ENCODE measurements at regions not wholly inside any gene's neighbourhood (a gene's known extent, or its start where the extent isn't known, plus 50 kb on each side); places are given as distances from the start of the nearest gene placed in this dataset.
A peak's percentile ranks its signal among the peaks of the same experiment; 100 is the strongest.

DNA sequence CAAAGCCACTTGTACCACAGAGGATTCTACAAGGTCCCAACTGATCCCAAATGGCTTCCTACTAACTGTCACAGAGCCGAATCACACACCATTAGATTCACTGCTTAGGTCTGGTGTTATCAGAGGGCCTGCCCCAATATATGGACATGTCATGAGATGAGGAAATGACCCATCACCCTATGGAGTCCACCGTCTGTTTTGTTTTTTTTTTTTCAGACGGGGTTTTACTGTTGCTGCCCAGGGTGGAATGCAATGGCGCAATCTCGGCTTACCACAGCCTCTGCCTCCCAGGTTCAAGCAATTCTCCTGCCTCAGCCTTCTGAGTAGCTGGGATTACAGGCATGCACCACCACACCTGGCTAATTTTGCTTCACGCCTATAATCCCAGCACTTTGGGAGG lies 83.8 kb upstream of the ETS2 start:
- Histone ChIP-seq H3K4me3 (ENCODE audit: low read depth in 1 of 2, low read length in 2 of 2) (no peak overlapping the region), H3K27me3 (ENCODE audit: control insufficient read depth in 1 of 2, insufficient read depth in 2 of 2, low read length in 2 of 2) (no peaks in the 10 kb centered on the region), H3K9me3 (ENCODE audit: control insufficient read depth in 2 of 2, insufficient read depth in 1 of 2, low read depth in 1 of 2, low read length in 1 of 2) (peaks cover 0 to 6% of the 10 kb centered on the region in 2 donors), H3K36me3 (ENCODE audit: control insufficient read depth in 2 of 2, insufficient read depth in 2 of 2, low read length in 1 of 2) (no peaks in the 10 kb centered on the region), H3K27ac (ENCODE audit: low read depth in 2 of 2, low read length in 1 of 2) (no peak overlapping the region), H3K4me1 (ENCODE audit: control insufficient read depth in 2 of 2, insufficient read depth in 2 of 2, low read length in 1 of 2) (no peaks in the 10 kb centered on the region)
- WGBS, 2 donors: 90 to 91% methylated on average over 6 of the region's 6 CpGs

DNA sequence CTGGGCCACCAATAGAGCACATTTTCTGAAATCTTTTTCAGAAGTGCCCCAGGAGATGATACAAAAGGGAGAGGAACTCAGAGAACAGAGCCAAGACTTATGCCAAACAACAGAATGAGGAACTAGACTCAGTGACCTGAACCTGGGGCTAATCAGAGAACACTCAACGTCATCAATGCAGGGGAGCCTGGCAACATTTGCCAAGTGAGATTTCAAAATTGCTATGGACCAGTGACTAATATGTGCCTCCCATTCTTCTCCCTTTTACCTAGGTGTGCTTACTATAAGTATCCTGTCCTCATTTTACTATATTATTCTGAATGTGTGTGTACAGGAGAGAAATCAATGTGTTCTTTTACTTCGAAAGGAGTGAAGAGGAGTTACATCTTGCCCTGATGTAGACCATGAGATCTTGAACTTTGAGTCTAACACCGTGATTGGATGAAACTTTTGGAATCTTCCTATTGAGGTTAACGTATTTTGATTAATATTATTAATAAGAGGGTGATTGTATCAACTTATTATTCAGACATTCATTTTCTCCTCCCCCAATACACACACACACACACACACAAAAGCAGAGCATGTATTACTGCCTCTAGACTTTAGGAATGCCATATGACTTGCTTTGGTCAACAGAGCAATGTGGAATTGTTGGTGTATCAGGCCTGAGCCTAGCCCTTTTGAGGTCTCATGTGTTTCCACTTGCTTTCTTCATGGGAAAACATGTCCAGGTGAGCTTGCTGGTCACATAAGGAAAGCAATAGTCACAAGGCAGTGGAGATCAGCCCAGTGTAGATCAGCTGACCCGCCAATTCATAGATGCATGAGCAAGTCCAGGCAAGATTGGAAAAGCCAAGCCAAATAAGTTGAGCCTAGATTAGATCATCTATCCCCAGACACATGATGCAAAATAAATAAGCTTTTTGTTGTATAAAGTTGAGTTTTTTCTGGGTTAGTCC lies 80.3 kb upstream of the ETS2 start:
- WGBS, 2 donors: 78 to 83% methylated on average over 5 of the region's 5 CpGs
- no peaks in the 10 kb centered on the region for H3K27me3 ChIP-seq (ENCODE audit: control insufficient read depth in 1 of 2, insufficient read depth in 2 of 2, low read length in 2 of 2)
- no peaks in the 10 kb centered on the region for H3K4me1 ChIP-seq (ENCODE audit: control insufficient read depth in 2 of 2, insufficient read depth in 2 of 2, low read length in 1 of 2)
- no peaks in the 10 kb centered on the region for H3K36me3 ChIP-seq (ENCODE audit: control insufficient read depth in 2 of 2, insufficient read depth in 2 of 2, low read length in 1 of 2)
- peaks cover 0 to 6% of the 10 kb centered on the region in 2 donors for H3K9me3 ChIP-seq (ENCODE audit: control insufficient read depth in 2 of 2, insufficient read depth in 1 of 2, low read depth in 1 of 2, low read length in 1 of 2)
- H3K4me3 ChIP-seq (ENCODE audit: low read depth in 1 of 2, low read length in 2 of 2): no peak overlapping the region
- H3K27ac ChIP-seq (ENCODE audit: low read depth in 2 of 2, low read length in 1 of 2): no peak overlapping the region

DNA sequence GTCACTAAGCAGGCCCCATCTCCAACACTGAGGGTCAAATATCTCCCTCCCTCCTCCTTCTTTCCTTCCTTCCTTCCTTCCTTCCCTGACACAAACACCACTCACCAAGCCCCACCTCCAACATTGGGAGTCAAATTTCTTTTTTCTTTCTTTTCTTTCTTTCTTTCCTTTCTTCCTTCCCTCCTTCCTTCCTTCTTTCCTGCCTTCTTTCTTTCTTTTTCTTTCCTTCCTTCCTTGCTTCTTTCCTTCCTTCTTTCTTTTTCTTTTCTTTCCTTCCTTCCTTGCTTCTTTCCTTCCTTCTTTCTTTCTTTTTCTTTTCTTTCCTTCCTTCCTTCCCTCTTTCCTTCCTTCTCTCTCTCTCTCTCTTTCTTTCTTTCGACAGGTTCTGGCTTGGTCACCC lies 79.2 kb upstream of the ETS2 start:
- Histone ChIP-seq H3K27me3 (ENCODE audit: control insufficient read depth in 1 of 2, insufficient read depth in 2 of 2, low read length in 2 of 2) (no peaks in the 10 kb centered on the region), H3K4me3 (ENCODE audit: low read depth in 1 of 2, low read length in 2 of 2) (no peak overlapping the region), H3K4me1 (ENCODE audit: control insufficient read depth in 2 of 2, insufficient read depth in 2 of 2, low read length in 1 of 2) (no peaks in the 10 kb centered on the region), H3K27ac (ENCODE audit: low read depth in 2 of 2, low read length in 1 of 2) (no peak overlapping the region), H3K9me3 (ENCODE audit: control insufficient read depth in 2 of 2, insufficient read depth in 1 of 2, low read depth in 1 of 2, low read length in 1 of 2) (peaks cover 0 to 6% of the 10 kb centered on the region in 2 donors), H3K36me3 (ENCODE audit: control insufficient read depth in 2 of 2, insufficient read depth in 2 of 2, low read length in 1 of 2) (no peaks in the 10 kb centered on the region)
- 95 to 97% methylated on average over 1 of the region's 1 CpG for WGBS, 2 donors

DNA sequence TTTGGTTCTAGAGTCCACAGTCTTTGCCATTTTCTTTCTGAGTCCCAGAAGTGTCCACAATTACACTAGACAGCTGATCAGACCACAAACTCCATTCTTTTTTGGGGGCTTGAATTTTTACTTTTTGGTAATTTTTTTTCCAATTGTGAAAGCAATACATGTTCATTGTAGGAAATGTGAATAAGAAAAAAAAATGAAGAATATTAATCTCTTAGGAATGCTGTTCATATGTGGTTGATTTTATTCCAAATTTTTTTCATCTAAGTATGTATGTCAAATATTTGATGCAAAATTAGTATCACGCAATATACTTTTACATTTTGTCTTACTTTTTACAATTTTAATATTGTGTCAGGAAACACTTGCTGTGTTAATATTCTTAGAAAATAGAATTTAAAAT lies 76.4 kb upstream of the ETS2 start:
- no peaks in the 10 kb centered on the region for H3K4me1 ChIP-seq (ENCODE audit: control insufficient read depth in 2 of 2, insufficient read depth in 2 of 2, low read length in 1 of 2)
- H3K9me3 ChIP-seq (ENCODE audit: control insufficient read depth in 2 of 2, insufficient read depth in 1 of 2, low read depth in 1 of 2, low read length in 1 of 2): peaks cover 0 to 6% of the 10 kb centered on the region in 2 donors
- H3K4me3 ChIP-seq (ENCODE audit: low read depth in 1 of 2, low read length in 2 of 2): no peak overlapping the region
- H3K27me3 ChIP-seq (ENCODE audit: control insufficient read depth in 1 of 2, insufficient read depth in 2 of 2, low read length in 2 of 2): no peaks in the 10 kb centered on the region
- no peaks in the 10 kb centered on the region for H3K36me3 ChIP-seq (ENCODE audit: control insufficient read depth in 2 of 2, insufficient read depth in 2 of 2, low read length in 1 of 2)
- WGBS, 2 donors: 93 to 99% methylated on average over 1 of the region's 1 CpG
- H3K27ac ChIP-seq (ENCODE audit: low read depth in 2 of 2, low read length in 1 of 2): no peak overlapping the region

DNA sequence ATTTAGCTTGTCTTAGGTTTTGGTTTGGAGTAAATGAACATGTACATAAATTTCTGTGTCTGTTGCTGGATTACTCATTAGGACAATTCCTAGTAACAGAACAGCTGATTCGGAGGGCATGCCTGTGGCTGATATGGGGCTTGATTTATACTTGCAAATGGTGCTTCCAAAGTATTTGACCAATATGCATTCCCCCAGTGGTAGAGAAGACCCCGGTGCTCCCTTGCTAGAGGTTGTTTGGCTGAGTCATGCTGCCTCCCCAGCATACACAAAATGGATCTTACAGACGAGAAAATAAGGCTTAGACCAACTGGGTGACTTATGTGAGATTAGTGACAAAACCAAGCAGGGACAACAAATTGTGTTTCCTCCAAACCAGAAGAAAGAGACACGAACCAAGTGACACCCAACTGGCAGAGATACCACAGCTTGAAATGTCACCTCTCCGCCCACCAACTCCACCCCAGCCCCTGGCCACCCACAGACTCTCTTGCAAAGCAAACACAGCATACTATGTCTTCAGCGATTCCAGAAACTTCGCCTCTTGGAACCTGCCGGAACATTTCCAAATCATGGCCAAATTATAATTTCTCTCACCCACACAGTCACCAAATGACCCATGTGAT lies 75.9 kb upstream of the ETS2 start:
- 60 to 61% methylated on average over 8 of the region's 8 CpGs for whole genome bisulfite sequencing, 2 donors
- H3K36me3 ChIP-seq (ENCODE audit: control insufficient read depth in 2 of 2, insufficient read depth in 2 of 2, low read length in 1 of 2): no peaks in the 10 kb centered on the region

DNA sequence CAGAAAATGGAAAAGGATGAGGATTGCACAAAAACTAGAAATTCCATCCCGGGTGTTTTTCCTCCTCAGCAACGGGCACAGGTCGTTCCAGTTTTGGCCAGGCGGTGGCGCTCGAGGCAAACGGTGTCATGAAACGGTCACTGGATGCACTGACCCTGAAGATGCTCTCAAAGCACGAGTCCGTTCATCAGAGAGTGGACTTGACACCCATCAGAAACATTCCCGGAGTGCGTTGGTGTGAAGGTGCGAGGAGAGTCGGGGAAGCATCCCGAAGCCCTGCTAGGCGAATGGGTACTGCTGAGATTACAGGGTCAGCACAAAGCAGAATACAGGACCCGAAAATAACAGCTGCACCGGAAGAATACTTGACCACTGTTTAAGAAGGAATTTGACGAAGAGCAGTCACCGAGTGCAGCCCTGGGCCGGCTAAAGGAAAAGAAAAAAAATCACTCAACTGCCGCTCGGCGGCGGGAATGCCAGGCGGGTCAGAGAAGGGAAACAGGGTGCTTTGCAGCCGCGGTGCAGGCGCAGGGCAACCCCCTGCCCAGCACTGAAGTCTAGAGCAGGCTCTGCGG lies 71.7 kb upstream of the ETS2 start:
- no peaks in the 10 kb centered on the region for H3K4me1 ChIP-seq (ENCODE audit: control insufficient read depth in 2 of 2, insufficient read depth in 2 of 2, low read length in 1 of 2)
- no peaks in the 10 kb centered on the region for H3K36me3 ChIP-seq (ENCODE audit: control insufficient read depth in 2 of 2, insufficient read depth in 2 of 2, low read length in 1 of 2)
- H3K9me3 ChIP-seq (ENCODE audit: control insufficient read depth in 2 of 2, insufficient read depth in 1 of 2, low read depth in 1 of 2, low read length in 1 of 2): no peaks in the 10 kb centered on the region
- H3K4me3 ChIP-seq (ENCODE audit: low read depth in 1 of 2, low read length in 2 of 2): peak overlapping the region in 1 of 2 donors; percentile 30
- WGBS, 2 donors: 3 to 4% methylated on average over 30 of the region's 30 CpGs
- peak overlapping the region; percentile 26 to 41 for H3K27ac ChIP-seq (ENCODE audit: low read depth in 2 of 2, low read length in 1 of 2)
- H3K27me3 ChIP-seq (ENCODE audit: control insufficient read depth in 1 of 2, insufficient read depth in 2 of 2, low read length in 2 of 2): no peaks in the 10 kb centered on the region

More for the DNA sequence above, 75.9 kb upstream of the ETS2 start:
- no peaks in the 10 kb centered on the region for H3K4me1 ChIP-seq (ENCODE audit: control insufficient read depth in 2 of 2, insufficient read depth in 2 of 2, low read length in 1 of 2)
- peaks cover 0 to 6% of the 10 kb centered on the region in 2 donors for H3K9me3 ChIP-seq (ENCODE audit: control insufficient read depth in 2 of 2, insufficient read depth in 1 of 2, low read depth in 1 of 2, low read length in 1 of 2)
- H3K4me3 ChIP-seq (ENCODE audit: low read depth in 1 of 2, low read length in 2 of 2): no peak overlapping the region
- no peak overlapping the region for H3K27ac ChIP-seq (ENCODE audit: low read depth in 2 of 2, low read length in 1 of 2)
- H3K27me3 ChIP-seq (ENCODE audit: control insufficient read depth in 1 of 2, insufficient read depth in 2 of 2, low read length in 2 of 2): no peaks in the 10 kb centered on the region

DNA sequence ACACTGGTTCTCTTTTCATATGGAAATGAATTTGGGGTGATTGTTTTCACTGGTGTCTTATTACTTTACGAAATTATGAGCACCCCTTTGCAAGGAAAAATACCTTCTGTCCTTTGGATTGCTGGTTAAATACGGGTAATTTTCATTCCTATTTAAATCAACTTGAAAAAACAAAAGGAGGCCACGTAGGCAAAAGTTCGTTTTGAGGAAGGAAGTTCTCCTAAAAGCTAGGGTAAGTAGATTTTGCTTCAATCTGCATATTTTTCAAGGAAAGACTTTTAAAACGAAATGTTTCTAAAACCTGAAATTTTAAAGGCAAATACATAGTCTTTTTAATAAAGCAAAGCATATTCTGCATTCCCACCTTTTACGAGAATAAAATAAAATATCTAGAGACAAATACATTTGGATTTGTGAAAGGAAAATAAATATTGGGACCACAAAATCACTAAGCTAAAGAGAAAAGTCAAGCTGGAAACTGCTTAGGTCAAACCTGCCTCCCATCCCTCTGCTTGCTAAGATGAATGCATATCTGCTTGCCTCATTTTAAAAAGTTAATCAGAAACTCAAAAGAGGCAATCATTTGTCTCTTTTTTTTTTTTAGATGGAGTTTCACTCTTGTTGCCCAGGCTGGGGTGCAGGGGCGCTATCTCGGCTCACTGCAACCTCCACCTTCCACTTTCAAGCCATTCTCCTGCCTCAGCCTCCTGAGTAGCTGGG lies 70.9 kb upstream of the ETS2 start:
- Histone ChIP-seq H3K4me1 (ENCODE audit: control insufficient read depth in 2 of 2, insufficient read depth in 2 of 2, low read length in 1 of 2) (no peaks in the 10 kb centered on the region), H3K4me3 (ENCODE audit: low read depth in 1 of 2, low read length in 2 of 2) (no peak overlapping the region), H3K27ac (ENCODE audit: low read depth in 2 of 2, low read length in 1 of 2) (no peak overlapping the region), H3K27me3 (ENCODE audit: control insufficient read depth in 1 of 2, insufficient read depth in 2 of 2, low read length in 2 of 2) (no peaks in the 10 kb centered on the region), H3K9me3 (ENCODE audit: control insufficient read depth in 2 of 2, insufficient read depth in 1 of 2, low read depth in 1 of 2, low read length in 1 of 2) (no peaks in the 10 kb centered on the region), H3K36me3 (ENCODE audit: control insufficient read depth in 2 of 2, insufficient read depth in 2 of 2, low read length in 1 of 2) (no peaks in the 10 kb centered on the region)
- 54 to 59% methylated on average over 8 of the region's 8 CpGs for WGBS, 2 donors

DNA sequence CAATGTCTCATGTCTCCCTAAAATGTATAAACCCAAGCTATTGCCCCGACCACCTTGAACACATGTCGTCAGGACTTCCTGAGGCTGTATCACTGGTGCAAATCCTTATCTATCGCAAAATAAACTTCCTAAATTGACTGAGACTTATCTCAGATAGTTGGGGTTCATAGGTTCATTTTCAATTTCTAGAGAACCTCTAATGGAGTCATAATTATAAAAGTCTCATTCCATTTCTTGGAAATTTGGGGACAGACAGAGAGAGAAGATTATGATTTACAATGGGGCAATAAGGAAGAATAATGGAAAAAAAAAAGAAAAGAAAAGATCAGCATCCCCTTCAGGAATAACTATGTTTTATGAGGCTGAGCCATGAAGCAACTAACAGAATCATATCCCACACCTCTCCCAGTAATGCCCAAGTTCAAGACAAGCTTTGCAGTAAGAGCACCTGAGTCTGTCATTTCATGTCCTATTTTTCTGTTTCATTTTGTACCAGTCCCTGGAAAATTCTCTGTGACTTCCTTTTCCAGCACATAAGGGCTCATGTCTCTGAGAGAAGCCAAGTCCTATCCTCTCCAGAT lies 70.0 kb upstream of the ETS2 start:
- no peaks in the 10 kb centered on the region for H3K9me3 ChIP-seq (ENCODE audit: control insufficient read depth in 2 of 2, insufficient read depth in 1 of 2, low read depth in 1 of 2, low read length in 1 of 2)
- H3K4me3 ChIP-seq (ENCODE audit: low read depth in 1 of 2, low read length in 2 of 2): no peak overlapping the region
- no peak overlapping the region for H3K27ac ChIP-seq (ENCODE audit: low read depth in 2 of 2, low read length in 1 of 2)
- H3K4me1 ChIP-seq (ENCODE audit: control insufficient read depth in 2 of 2, insufficient read depth in 2 of 2, low read length in 1 of 2): no peaks in the 10 kb centered on the region
- WGBS, 2 donors: 73 to 90% methylated on average over 3 of the region's 3 CpGs
- H3K27me3 ChIP-seq (ENCODE audit: control insufficient read depth in 1 of 2, insufficient read depth in 2 of 2, low read length in 2 of 2): no peaks in the 10 kb centered on the region
- no peaks in the 10 kb centered on the region for H3K36me3 ChIP-seq (ENCODE audit: control insufficient read depth in 2 of 2, insufficient read depth in 2 of 2, low read length in 1 of 2)

DNA sequence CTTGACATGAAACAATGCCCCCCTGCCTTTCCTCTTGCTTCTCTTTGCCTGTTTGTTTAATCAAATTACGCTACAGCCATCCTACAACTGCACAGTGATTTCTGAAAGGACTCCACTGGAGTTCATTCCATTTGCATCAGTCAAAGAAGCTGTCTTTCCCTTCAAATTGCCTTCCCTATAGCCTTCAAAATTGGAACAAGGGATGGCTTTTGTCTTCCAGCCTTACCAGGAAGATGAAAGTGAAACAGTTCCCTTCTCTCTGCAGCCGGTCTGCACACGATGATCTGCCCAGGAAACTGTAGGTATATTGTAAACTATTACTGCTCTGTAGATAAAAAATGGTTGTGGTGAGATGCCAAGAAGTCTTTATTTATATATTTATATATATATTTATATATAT lies 65.6 kb upstream of the ETS2 start:
- H3K9me3 ChIP-seq (ENCODE audit: control insufficient read depth in 2 of 2, insufficient read depth in 1 of 2, low read depth in 1 of 2, low read length in 1 of 2): no peaks in the 10 kb centered on the region
- no peaks in the 10 kb centered on the region for H3K4me1 ChIP-seq (ENCODE audit: control insufficient read depth in 2 of 2, insufficient read depth in 2 of 2, low read length in 1 of 2)
- H3K36me3 ChIP-seq (ENCODE audit: control insufficient read depth in 2 of 2, insufficient read depth in 2 of 2, low read length in 1 of 2): no peaks in the 10 kb centered on the region
- H3K27ac ChIP-seq (ENCODE audit: low read depth in 2 of 2, low read length in 1 of 2): no peak overlapping the region
- 42 to 48% methylated on average over 3 of the region's 3 CpGs for WGBS, 2 donors
- no peak overlapping the region for H3K4me3 ChIP-seq (ENCODE audit: low read depth in 1 of 2, low read length in 2 of 2)
- H3K27me3 ChIP-seq (ENCODE audit: control insufficient read depth in 1 of 2, insufficient read depth in 2 of 2, low read length in 2 of 2): no peaks in the 10 kb centered on the region
